ENCODE measurements at regions not wholly inside any gene's neighbourhood (a gene's known extent, or its start where the extent isn't known, plus 50 kb on each side); places are given as distances from the start of the nearest gene placed in this dataset.
A peak's percentile ranks its signal among the peaks of the same experiment; 100 is the strongest.
"Not testable (repeated sequence)": the region's sequence is repeated elsewhere in the genome, so short reads cannot be mapped to it uniquely, and the experiment has no call there.

- peaks cover 2% of the 10 kb centered on the region for H3K9me3 Mint-ChIP-seq (ENCODE audit: low read depth)
- H3K27ac Mint-ChIP-seq (ENCODE audit: unreplicated experiment) = no peak overlapping the region
- no peaks in the 10 kb centered on the region for H3K36me3 Mint-ChIP-seq (ENCODE audit: low read depth)
- H3K27me3 Mint-ChIP-seq (ENCODE audit: low read depth) = peaks cover 6% of the 10 kb centered on the region
- no peak overlapping the region for H3K4me3 Mint-ChIP-seq (ENCODE audit: unreplicated experiment)
- no peaks in the 10 kb centered on the region for H3K4me1 Mint-ChIP-seq (ENCODE audit: low read depth)
- TF ChIP-seq CTCF (IDR thresholded peaks at IDR 0.05) = no peak
- DNase-seq (ENCODE audit: low spot score) = no peak
These were observed 115.7 kb downstream of the NUS1 start for GRCh38 chr6:117791012-117791411.

- Mint-ChIP-seq H3K4me3 (ENCODE audit: unreplicated experiment) (no peak overlapping the region), H3K27me3 (ENCODE audit: low read depth) (peaks cover 9% of the 10 kb centered on the region), H3K9me3 (ENCODE audit: low read depth) (peaks cover 2% of the 10 kb centered on the region), H3K36me3 (ENCODE audit: low read depth) (no peaks in the 10 kb centered on the region), H3K4me1 (ENCODE audit: low read depth) (no peaks in the 10 kb centered on the region), H3K27ac (ENCODE audit: unreplicated experiment) (no peak overlapping the region)
- peak; percentile 11 for TF ChIP-seq CTCF (IDR thresholded peaks at IDR 0.05)
- no peak for DNase-seq (ENCODE audit: low spot score)
These were observed 111.8 kb upstream of the SLC35F1 start for GRCh38 chr6:117795234-117795633.

GRCh38 chr6:117798819-117799218 lies 108.2 kb upstream of the SLC35F1 start:
- not testable (repeated sequence) for H3K36me3 Mint-ChIP-seq (ENCODE audit: low read depth); H3K4me1 Mint-ChIP-seq (ENCODE audit: low read depth); DNase-seq (ENCODE audit: low spot score); H3K27ac Mint-ChIP-seq (ENCODE audit: unreplicated experiment); H3K9me3 Mint-ChIP-seq (ENCODE audit: low read depth); H3K4me3 Mint-ChIP-seq (ENCODE audit: unreplicated experiment)
- peaks cover 14% of the 10 kb centered on the region for H3K27me3 Mint-ChIP-seq (ENCODE audit: low read depth)

- Mint-ChIP-seq H3K9me3 (ENCODE audit: low read depth) (peaks cover 20% of the 10 kb centered on the region), H3K27ac (ENCODE audit: unreplicated experiment) (no peak overlapping the region), H3K4me1 (ENCODE audit: low read depth) (no peaks in the 10 kb centered on the region), H3K36me3 (ENCODE audit: low read depth) (no peaks in the 10 kb centered on the region), H3K4me3 (ENCODE audit: unreplicated experiment) (no peak overlapping the region), H3K27me3 (ENCODE audit: low read depth) (peaks cover 8% of the 10 kb centered on the region)
- no peak for TF ChIP-seq CTCF (IDR thresholded peaks at IDR 0.05)
- DNase-seq (ENCODE audit: low spot score) = peak; percentile 56
These were observed 96.8 kb upstream of the SLC35F1 start for GRCh38 chr6:117810269-117810668.

GRCh38 chr6:117817499-117817898 lies 89.6 kb upstream of the SLC35F1 start:
- TF ChIP-seq CTCF (IDR thresholded peaks at IDR 0.05) = no peak
- Mint-ChIP-seq H3K36me3 (ENCODE audit: low read depth) (no peaks in the 10 kb centered on the region), H3K27ac (ENCODE audit: unreplicated experiment) (no peak overlapping the region), H3K27me3 (ENCODE audit: low read depth) (peaks cover 15% of the 10 kb centered on the region), H3K4me1 (ENCODE audit: low read depth) (no peaks in the 10 kb centered on the region), H3K9me3 (ENCODE audit: low read depth) (peaks cover 5% of the 10 kb centered on the region), H3K4me3 (ENCODE audit: unreplicated experiment) (no peak overlapping the region)
- no peak for DNase-seq (ENCODE audit: low spot score)

- Mint-ChIP-seq H3K27ac (ENCODE audit: unreplicated experiment) (no peak overlapping the region), H3K9me3 (ENCODE audit: low read depth) (peaks cover 5% of the 10 kb centered on the region), H3K4me1 (ENCODE audit: low read depth) (no peaks in the 10 kb centered on the region), H3K36me3 (ENCODE audit: low read depth) (no peaks in the 10 kb centered on the region), H3K4me3 (ENCODE audit: unreplicated experiment) (no peak overlapping the region), H3K27me3 (ENCODE audit: low read depth) (peaks cover 15% of the 10 kb centered on the region)
- TF ChIP-seq CTCF (IDR thresholded peaks at IDR 0.05) = no peak
- DNase-seq (ENCODE audit: low spot score) = no peak
These were observed 89.1 kb upstream of the SLC35F1 start for GRCh38 chr6:117817992-117818391.
